SK-N-SH (cell line): ENCODE measurements at regions not wholly inside any gene's neighbourhood (a gene's known extent, or its start where the extent isn't known, plus 50 kb on each side); places are given as distances from the start of the nearest gene placed in this dataset.
A peak's percentile ranks its signal among the peaks of the same experiment; 100 is the strongest.

Experiments
- CTCF ChIA-PET: fragments of 300-600, 350-600 bp; formaldehyde crosslinking; extraction: SDS; loops from one replicate; lab custom pipeline; 2021; lab: Yijun Ruan, JAX
- POLR2A ChIA-PET: fragments of 350-600 bp; sonication (Branson Sonifier 250); formaldehyde crosslinking; extraction: SDS; loops from one replicate; lab custom pipeline; 2020; ENCODE audit warnings: antibody characterized with exemption, inconsistent platforms; lab: Yijun Ruan, JAX
- DNase-seq: peaks from one replicate; pipeline ENCODE4 v3.0.0; 2012
- H2AFZ ChIP-seq: fragments of 200-600 bp; sonication (generic); 2 replicates; pipeline ENCODE4 v1.8.1; 2016; ENCODE audit warnings: antibody characterized with exemption, mild to moderate bottlenecking, low read depth
- H3F3A ChIP-seq: fragments of 200-600 bp; sonication (generic); replicated peaks from 2 replicates; pipeline ENCODE3; 2016; ENCODE audit warnings: antibody characterized with exemption, mild to moderate bottlenecking; ENCODE audit not compliant: insufficient read depth
- H3K27ac ChIP-seq, 2 experiments: fragments of 200-500 bp in 1 of 2; fragments of 200-600 bp in 1 of 2; sonication (Bioruptor generic) in 1 of 2; sonication (generic), shearing (Covaris generic) in 1 of 2; 2 replicates each; pipeline versions ENCODE4 v1.5.1 to v1.6.1; 2014 to 2016; ENCODE audit warnings: low read depth in 2 of 2, inconsistent platforms in 1 of 2, low read length in 1 of 2, mild to moderate bottlenecking in 1 of 2, mixed read lengths in 1 of 2
- H3K27me3 ChIP-seq: fragments of 200-600 bp; sonication (generic), shearing (Covaris generic); 2 replicates; pipeline ENCODE4 v1.6.1; 2016; ENCODE audit warnings: mixed run types; ENCODE audit not compliant: insufficient read depth
- H3K36me3 ChIP-seq, 2 experiments: fragments of 200-500 bp in 1 of 2; fragments of 200-600 bp in 1 of 2; sonication (Bioruptor generic) in 1 of 2; sonication (generic) in 1 of 2; replicated peaks in 1 of 2; 2 replicates each; pipeline versions ENCODE3 to v1.5.1; 2014 to 2016; ENCODE audit warnings: low read length in 1 of 2, mild to moderate bottlenecking in 1 of 2; ENCODE audit not compliant: insufficient read depth in 2 of 2, control insufficient read depth in 1 of 2
- H3K4me1 ChIP-seq, 2 experiments: fragments of 200-500 bp in 1 of 2; fragments of 200-600 bp in 1 of 2; sonication (Bioruptor generic) in 1 of 2; sonication (generic), shearing (Covaris generic) in 1 of 2; 2 replicates each; pipeline versions ENCODE4 v1.5.1 to v1.6.1; 2014 to 2016; ENCODE audit warnings: low read depth in 1 of 2, low read length in 1 of 2, mixed run types in 1 of 2; ENCODE audit not compliant: insufficient read depth in 2 of 2, control insufficient read depth in 1 of 2
- H3K4me2 ChIP-seq: fragments of 200-600 bp; sonication (generic), shearing (Covaris generic); 2 replicates; pipeline ENCODE4 v1.6.1; 2017; ENCODE audit warnings: mixed run types
- H3K4me3 ChIP-seq, 2 experiments: fragments of 200-500 bp in 1 of 2; fragments of 200-600 bp in 1 of 2; sonication (Bioruptor generic) in 1 of 2; sonication (generic), shearing (Covaris generic) in 1 of 2; 2 replicates each; pipeline versions ENCODE4 v1.5.1 to v1.8.1; 2014 to 2016; ENCODE audit warnings: low read depth in 2 of 2, inconsistent platforms in 1 of 2, low read length in 1 of 2, mild to moderate bottlenecking in 1 of 2, mixed read lengths in 1 of 2, moderate library complexity in 1 of 2
- H3K79me2 ChIP-seq: fragments of 200-600 bp; sonication (generic); 2 replicates; pipeline ENCODE4 v1.8.1; 2017; ENCODE audit warnings: mild to moderate bottlenecking; ENCODE audit not compliant: insufficient read depth
- H3K9ac ChIP-seq: fragments of 200-600 bp; sonication (generic); 2 replicates; pipeline ENCODE4 v1.6.1; 2017; ENCODE audit warnings: mixed run types
- H3K9me2 ChIP-seq: fragments of 200-600 bp; sonication (generic); 2 replicates; pipeline ENCODE4 v1.6.1; 2017; ENCODE audit warnings: mixed run types
- H3K9me3 ChIP-seq: fragments of 200-600 bp; sonication (generic); 2 replicates; pipeline ENCODE4 v1.6.1; 2017; ENCODE audit warnings: mixed run types, mild to moderate bottlenecking, moderate library complexity
- H4K20me1 ChIP-seq: fragments of 200-600 bp; sonication (generic); 2 replicates; pipeline ENCODE4 v1.6.1; 2017; ENCODE audit warnings: mild to moderate bottlenecking, mixed run types; ENCODE audit not compliant: insufficient read depth
- ELF1 ChIP-seq: IDR thresholded peaks from 2 replicates; pipeline ENCODE4 v1.4.0; 2012
- EP300 ChIP-seq, 2 experiments: IDR thresholded peaks; 2 replicates each; pipeline versions ENCODE4 v1.4.0 to v1.6.1; 2012; ENCODE audit warnings: borderline replicate concordance in 1 of 2, low read depth in 1 of 2, low read length in 1 of 2
- EZH2phosphoT487 ChIP-seq: fragments of 200-600 bp; sonication (generic); IDR thresholded peaks from 2 replicates; pipeline ENCODE4 v1.6.1; 2017; ENCODE audit warnings: low read depth, mixed run types, mild to moderate bottlenecking, antibody characterized with exemption, moderate library complexity, borderline replicate concordance
- FOXJ3 ChIP-seq: sonication (generic); formaldehyde crosslinking; IDR thresholded peaks from 2 replicates; pipeline ENCODE4 v1.5.1; 2020; ENCODE audit warnings: mild to moderate bottlenecking, missing genetic modification reagents
- GABPA ChIP-seq: IDR thresholded peaks from 2 replicates; pipeline ENCODE4 v1.4.0; 2012; ENCODE audit warnings: low read depth, mild to moderate bottlenecking
- GATA2 ChIP-seq: sonication (generic); formaldehyde crosslinking; IDR thresholded peaks from 2 replicates; pipeline ENCODE4 v1.5.0; 2020; ENCODE audit warnings: mild to moderate bottlenecking, missing genetic modification reagents
- IRF3 ChIP-seq: fragments of 150-350 bp; IDR thresholded peaks from 2 replicates; pipeline ENCODE4 v1.6.1; 2016; ENCODE audit warnings: mild to moderate bottlenecking, low read depth, low read length
- MEF2A ChIP-seq: IDR thresholded peaks from 2 replicates; pipeline ENCODE4 v1.4.0; 2012; ENCODE audit warnings: low read depth, borderline replicate concordance
- NFIC ChIP-seq: IDR thresholded peaks from 2 replicates; pipeline ENCODE4 v1.4.0; 2012; ENCODE audit warnings: borderline replicate concordance
- RAD21 ChIP-seq: IDR thresholded peaks from 2 replicates; pipeline ENCODE4 v1.6.1; 2012; ENCODE audit warnings: mild to moderate bottlenecking, low read length
- RFX5 ChIP-seq: IDR thresholded peaks from 2 replicates; pipeline ENCODE4 v1.6.1; 2012; ENCODE audit warnings: mild to moderate bottlenecking, improper control_type of control experiment, low read length
- RXRA ChIP-seq: IDR thresholded peaks from 2 replicates; pipeline ENCODE4 v1.4.0; 2012; ENCODE audit warnings: low read depth, mild to moderate bottlenecking, borderline replicate concordance
- TAF1 ChIP-seq: IDR thresholded peaks from 2 replicates; pipeline ENCODE4 v1.6.1; 2012; ENCODE audit warnings: low read depth, mild to moderate bottlenecking, low read length, moderate library complexity, borderline replicate concordance
- TCF12 ChIP-seq: IDR thresholded peaks from 2 replicates; pipeline ENCODE4 v1.4.0; 2012
- USF2 ChIP-seq: fragments of 150-350 bp; IDR thresholded peaks from 2 replicates; pipeline ENCODE4 v1.6.1; 2017; ENCODE audit warnings: antibody characterized with exemption, low read length, low read depth, borderline replicate concordance
- ZBTB33 ChIP-seq: IDR thresholded peaks from 2 replicates; pipeline ENCODE4 v1.4.0; 2012; ENCODE audit warnings: low read depth, borderline replicate concordance
- WGBS: methylation state at CpG from one replicate; pipeline ENCODE4 v1.1.6; 2017; ENCODE audit warnings: low lambda C conversion rate; 5-methylcytosine and 5-hydroxymethylcytosine counted together

GRCh38 chr2:47313141-47313691, 55.9 kb upstream of the EPCAM start:
- no peak for DNase-seq
- TF ChIP-seq RAD21 (peak; percentile 24; the same call in 1 of the 2 replicates), USF2 (no peak), TCF12 (no peak), FOXJ3 (CRISPR knock-in tag) (no peak)
- Histone ChIP-seq H3K4me1 (peaks cover 0 to 33% of the 10 kb centered on the region in 2 experiments; a peak in 3 of 4 replicates), H3K9me2 (no peaks in the 10 kb centered on the region), H3F3A (peaks cover 3% of the 10 kb centered on the region), H2AFZ (no peak overlapping the region), H4K20me1 (no peaks in the 10 kb centered on the region), H3K4me2 (no peak overlapping the region), H3K4me3 (no peak overlapping the region), H3K9me3 (no peaks in the 10 kb centered on the region), H3K9ac (no peak overlapping the region), H3K36me3 (no peaks in the 10 kb centered on the region), H3K27ac (peak overlapping the region in 1 of 2 experiments; percentile 45; a peak in 1 of 4 replicates), H3K27me3 (no peaks in the 10 kb centered on the region), H3K79me2 (no peaks in the 10 kb centered on the region)
- CTCF ChIA-PET: interaction anchor here (0.8 to 3.4 kb wide), 9 partner anchors 10 to 397 kb away, joined by 3 to 27 read pairs (median 3); no protein-coding TSS in a partner anchor
- POLR2A ChIA-PET: interaction anchor here (1.3 kb wide), 1 partner anchor 313 kb away, joined by 4 read pairs; no protein-coding TSS in a partner anchor
- WGBS: 72% methylated on average over 6 of the region's 6 CpGs

- 90% methylated on average over 1 of the region's 1 CpG for WGBS
- no peak overlapping the region for H2AFZ ChIP-seq
- DNase-seq: no peak
- no peak overlapping the region for H3K4me3 ChIP-seq
- H3K9ac ChIP-seq: no peak overlapping the region
- ChIA-PET CTCF (interaction anchor here (0.8 to 3.4 kb wide), 10 partner anchors 9 to 396 kb away, joined by 3 to 27 read pairs (median 3); no protein-coding TSS in a partner anchor), POLR2A (interaction anchor here (1.3 kb wide), 1 partner anchor 312 kb away, joined by 4 read pairs; no protein-coding TSS in a partner anchor)
- H3F3A ChIP-seq: peaks cover 3% of the 10 kb centered on the region
- H3K27ac ChIP-seq: peak overlapping the region in 1 of 2 experiments; percentile 45; a peak in 1 of 4 replicates
- H4K20me1 ChIP-seq: no peaks in the 10 kb centered on the region
- peaks cover 0 to 33% of the 10 kb centered on the region in 2 experiments; a peak in 3 of 4 replicates for H3K4me1 ChIP-seq
- no peaks in the 10 kb centered on the region for H3K36me3 ChIP-seq
- no peak overlapping the region for H3K4me2 ChIP-seq
- H3K27me3 ChIP-seq: no peaks in the 10 kb centered on the region
- no peaks in the 10 kb centered on the region for H3K9me3 ChIP-seq
- TF ChIP-seq RFX5 (no peak), EP300 (IDR thresholded peaks at IDR 0.05; ENCODE audit: borderline replicate concordance in 1 of 2, low read depth in 1 of 2, low read length in 1 of 2) (0 out of 4 replicates have a peak, but pooled peaks of 1 of the 2 experiments have one; percentile 10)
- no peaks in the 10 kb centered on the region for H3K79me2 ChIP-seq
- H3K9me2 ChIP-seq: no peaks in the 10 kb centered on the region
Measured at GRCh38 chr2:47312491-47312850, 56.6 kb upstream of the EPCAM start.

- Histone ChIP-seq H3K79me2 (no peaks in the 10 kb centered on the region), H3K4me2 (no peak overlapping the region), H3K9me2 (no peaks in the 10 kb centered on the region), H2AFZ (no peak overlapping the region), H3K27ac (peak overlapping the region in 1 of 2 experiments; percentile 87; a peak in 1 of 4 replicates), H4K20me1 (no peaks in the 10 kb centered on the region), H3F3A (peaks cover 3% of the 10 kb centered on the region), H3K4me1 (peaks cover 0 to 36% of the 10 kb centered on the region in 2 experiments; a peak in 3 of 4 replicates), H3K27me3 (no peaks in the 10 kb centered on the region), H3K9ac (no peak overlapping the region), H3K9me3 (no peaks in the 10 kb centered on the region), H3K4me3 (no peak overlapping the region), H3K36me3 (no peaks in the 10 kb centered on the region)
- ChIA-PET POLR2A (interaction anchor here (1.0 kb wide), 1 partner anchor 312 kb away, joined by 3 read pairs; no protein-coding TSS in a partner anchor), CTCF (interaction anchor here (0.9 to 3.4 kb wide), 4 partner anchors 9 to 384 kb away, joined by 3 to 27 read pairs (median 3); no protein-coding TSS in a partner anchor)
- DNase-seq: no peak
- 93% methylated on average over 7 of the region's 7 CpGs for WGBS
- TF ChIP-seq EZH2phosphoT487 (no peak), MEF2A (no peak), GATA2 (CRISPR knock-in tag) (no peak), GABPA (no peak), RXRA (no peak), FOXJ3 (CRISPR knock-in tag) (no peak), TAF1 (no peak), NFIC (no peak), ELF1 (no peak), ZBTB33 (no peak), IRF3 (no peak)
Measured at GRCh38 chr2:47311764-47312490, 57.2 kb upstream of the EPCAM start.
